ENCODE measurements at regions not wholly inside any gene's neighbourhood (a gene's known extent, or its start where the extent isn't known, plus 50 kb on each side); places are given as distances from the start of the nearest gene placed in this dataset.

- no peak for DNase-seq
Observed at GRCh38 chr5:74075501-74076484, 449.8 kb downstream of the ARHGEF28 start.

- no peak for DNase-seq
Observed at GRCh38 chr5:74074111-74074510, 448.1 kb downstream of the ARHGEF28 start.

- no peak for DNase-seq
Observed at GRCh38 chr5:74073257-74073656, 447.3 kb downstream of the ARHGEF28 start.

- DNase-seq = no peak
Observed at GRCh38 chr5:74072646-74073045, 446.6 kb downstream of the ARHGEF28 start.

GRCh38 chr5:74070766-74071165, 444.8 kb downstream of the ARHGEF28 start:
- DNase-seq = no peak

- no peak for DNase-seq
Observed at GRCh38 chr5:74069741-74070140, 443.7 kb downstream of the ARHGEF28 start.

- DNase-seq = no peak
Observed at GRCh38 chr5:74067748-74068541, 441.9 kb downstream of the ARHGEF28 start.

GRCh38 chr5:74064911-74065310, 438.9 kb downstream of the ARHGEF28 start:
- DNase-seq = no peak

- DNase-seq = no peak
Observed at GRCh38 chr5:74064225-74064624, 438.2 kb downstream of the ARHGEF28 start.

GRCh38 chr5:74063821-74064220, 437.8 kb downstream of the ARHGEF28 start:
- no peak for DNase-seq

- no peak for DNase-seq
Observed at GRCh38 chr5:74063346-74063745, 437.4 kb downstream of the ARHGEF28 start.

GRCh38 chr5:74061292-74061691, 435.3 kb downstream of the ARHGEF28 start:
- DNase-seq = no peak

GRCh38 chr5:74059706-74060105, 433.7 kb downstream of the ARHGEF28 start:
- no peak for DNase-seq

- DNase-seq = no peak
Observed at GRCh38 chr5:74056789-74057164, 430.8 kb downstream of the ARHGEF28 start.

GRCh38 chr5:74056107-74056788, 430.3 kb downstream of the ARHGEF28 start:
- no peak for DNase-seq

GRCh38 chr5:74055486-74056106, 429.6 kb downstream of the ARHGEF28 start:
- no peak for DNase-seq

GRCh38 chr5:74054641-74055421, 428.8 kb downstream of the ARHGEF28 start:
- no peak for DNase-seq

- no peak for DNase-seq
Observed at GRCh38 chr5:74054139-74054538, 428.1 kb downstream of the ARHGEF28 start.

GRCh38 chr5:74052441-74053221, 426.6 kb downstream of the ARHGEF28 start:
- no peak for DNase-seq

GRCh38 chr5:74051076-74051475, 425.1 kb downstream of the ARHGEF28 start:
- DNase-seq = no peak

- no peak for DNase-seq
Observed at GRCh38 chr5:74044936-74045335, 418.9 kb downstream of the ARHGEF28 start.
